SK-N-MC (cell line): ENCODE measurements at regions not wholly inside any gene's neighbourhood (a gene's known extent, or its start where the extent isn't known, plus 50 kb on each side); places are given as distances from the start of the nearest gene placed in this dataset.

Experiments
- DNase-seq: peaks from one replicate; pipeline ENCODE4 v3.0.0-alpha.2; 2011; ENCODE audit warnings: low read depth, low spot score
- H3K27ac ChIP-seq: fragments of 200-600 bp; sonication (generic); 2 replicates; pipeline ENCODE4 v1.5.1; 2016; ENCODE audit warnings: mixed run types
- H3K36me3 ChIP-seq: fragments of 200-600 bp; sonication (generic); 2 replicates; pipeline ENCODE4 v1.6.1; 2017; ENCODE audit warnings: antibody characterized with exemption, low read length, mixed read lengths; ENCODE audit not compliant: insufficient read depth
- H3K4me3 ChIP-seq: fragments of 200-600 bp; sonication (generic); 2 replicates; pipeline ENCODE4 v1.5.1; 2016
- H3K9ac ChIP-seq: fragments of 200-600 bp; sonication (generic); 2 replicates; pipeline ENCODE4 v1.8.0; 2017; ENCODE audit warnings: mixed run types, mixed read lengths; ENCODE audit not compliant: insufficient read length
- H3K9me3 ChIP-seq: fragments of 200-600 bp; sonication (generic); 2 replicates; pipeline ENCODE4 v1.6.1; 2017; ENCODE audit warnings: low read depth, mild to moderate bottlenecking, antibody characterized with exemption, low read length, moderate library complexity, mixed read lengths
- EZH2 ChIP-seq: fragments of 200-600 bp; sonication (generic); IDR thresholded peaks from one replicate; pipeline ENCODE4 v1.6.1; 2017; ENCODE audit warnings: antibody characterized with exemption
- FOXP2 ChIP-seq: optimal IDR thresholded peaks from 2 replicates; pipeline ENCODE3; 2011; ENCODE audit warnings: mild to moderate bottlenecking, moderate library complexity; ENCODE audit not compliant: insufficient read depth; ENCODE audit errors: extremely low read length, control extremely low read depth
- POLR2AphosphoS5 ChIP-seq: IDR thresholded peaks from 2 replicates; pipeline ENCODE4 v1.6.1; 2012; ENCODE audit warnings: mild to moderate bottlenecking, low read depth, low read length, borderline replicate concordance

GRCh38 chr14:35988972-35989690 is 163.0 kb downstream of the BRMS1L start:
- no peak overlapping the region for H3K4me3 ChIP-seq
- H3K9me3 ChIP-seq: no peaks in the 10 kb centered on the region
- DNase-seq: no peak
- TF ChIP-seq EZH2: no peak
- no peak for TF ChIP-seq POLR2AphosphoS5
- no peak for TF ChIP-seq FOXP2
- no peaks in the 10 kb centered on the region for H3K36me3 ChIP-seq
- no peak overlapping the region for H3K9ac ChIP-seq
- H3K27ac ChIP-seq: no peak overlapping the region

- H3K27ac ChIP-seq: no peak overlapping the region
- H3K9ac ChIP-seq: no peak overlapping the region
- TF ChIP-seq POLR2AphosphoS5 (no peak), EZH2 (no peak), FOXP2 (no peak)
- no peaks in the 10 kb centered on the region for H3K36me3 ChIP-seq
- no peak overlapping the region for H3K4me3 ChIP-seq
- no peak for DNase-seq
- H3K9me3 ChIP-seq: no peaks in the 10 kb centered on the region
Measured at GRCh38 chr14:35988550-35988949, 162.4 kb downstream of the BRMS1L start.

GRCh38 chr14:35987731-35988130 is 161.6 kb downstream of the BRMS1L start:
- Histone ChIP-seq H3K4me3 (no peak overlapping the region), H3K9me3 (no peaks in the 10 kb centered on the region), H3K9ac (no peak overlapping the region), H3K27ac (no peak overlapping the region), H3K36me3 (no peaks in the 10 kb centered on the region)
- TF ChIP-seq POLR2AphosphoS5 (no peak), EZH2 (no peak), FOXP2 (no peak)
- DNase-seq: no peak

GRCh38 chr14:35986219-35986573 is 160.1 kb downstream of the BRMS1L start:
- Histone ChIP-seq H3K36me3 (no peaks in the 10 kb centered on the region), H3K9me3 (no peaks in the 10 kb centered on the region), H3K27ac (no peak overlapping the region), H3K9ac (no peak overlapping the region), H3K4me3 (no peak overlapping the region)
- DNase-seq: no peak
- no peak for TF ChIP-seq FOXP2
- no peak for TF ChIP-seq POLR2AphosphoS5
- TF ChIP-seq EZH2: no peak

GRCh38 chr14:35985474-35986218 is 159.5 kb downstream of the BRMS1L start:
- Histone ChIP-seq H3K4me3 (no peak overlapping the region), H3K9ac (no peak overlapping the region), H3K36me3 (no peaks in the 10 kb centered on the region), H3K9me3 (no peaks in the 10 kb centered on the region), H3K27ac (no peak overlapping the region)
- TF ChIP-seq EZH2 (no peak), POLR2AphosphoS5 (no peak), FOXP2 (no peak)
- DNase-seq: no peak

GRCh38 chr14:35979531-35979930 is 153.4 kb downstream of the BRMS1L start:
- Histone ChIP-seq H3K9me3 (no peaks in the 10 kb centered on the region), H3K4me3 (no peak overlapping the region), H3K9ac (no peak overlapping the region), H3K27ac (no peak overlapping the region), H3K36me3 (no peaks in the 10 kb centered on the region)
- TF ChIP-seq FOXP2 (no peak), EZH2 (no peak), POLR2AphosphoS5 (no peak)
- DNase-seq: no peak

- H3K27ac ChIP-seq: no peak overlapping the region
- DNase-seq: no peak
- TF ChIP-seq EZH2 (no peak), FOXP2 (no peak), POLR2AphosphoS5 (no peak)
- no peak overlapping the region for H3K9ac ChIP-seq
- H3K36me3 ChIP-seq: no peaks in the 10 kb centered on the region
- no peaks in the 10 kb centered on the region for H3K9me3 ChIP-seq
- H3K4me3 ChIP-seq: no peak overlapping the region
Measured at GRCh38 chr14:35978561-35978960, 152.4 kb downstream of the BRMS1L start.

- H3K36me3 ChIP-seq: no peaks in the 10 kb centered on the region
- no peak overlapping the region for H3K9ac ChIP-seq
- TF ChIP-seq POLR2AphosphoS5 (no peak), FOXP2 (no peak)
- no peaks in the 10 kb centered on the region for H3K9me3 ChIP-seq
- H3K4me3 ChIP-seq: no peak overlapping the region
- H3K27ac ChIP-seq: no peak overlapping the region
- no peak for DNase-seq
Measured at GRCh38 chr14:35975814-35976213, 149.7 kb downstream of the BRMS1L start.

- Histone ChIP-seq H3K27ac (no peak overlapping the region), H3K4me3 (no peak overlapping the region), H3K36me3 (no peaks in the 10 kb centered on the region), H3K9ac (no peak overlapping the region), H3K9me3 (no peaks in the 10 kb centered on the region)
- no peak for DNase-seq
- TF ChIP-seq FOXP2 (no peak), EZH2 (no peak), POLR2AphosphoS5 (no peak)
Measured at GRCh38 chr14:35973770-35974169, 147.6 kb downstream of the BRMS1L start.
